CD4-positive, CD25-positive, alpha-beta regulatory T cell (primary cell): ENCODE measurements at regions not wholly inside any gene's neighbourhood (a gene's known extent, or its start where the extent isn't known, plus 50 kb on each side); places are given as distances from the start of the nearest gene placed in this dataset.
A peak's percentile ranks its signal among the peaks of the same experiment; 100 is the strongest.
"Not testable (repeated sequence)": the region's sequence is repeated elsewhere in the genome, so short reads cannot be mapped to it uniquely, and the experiment has no call there.

Source experiments
- ATAC-seq, 2 donors: fragments of 150-1000 bp; cut with Tn5 transposase; one replicate each; pipeline ENCODE4 v1.10.0; 2021; ENCODE audit warnings: low read depth in 2 of 2, moderate number of reproducible peaks in 2 of 2, moderate library complexity in 1 of 2
- DNase-seq, 3 donors: peaks; one replicate each; pipeline versions ENCODE4 v3.0.0 to v3.0.0-alpha.2; 2012 to 2022; ENCODE audit warnings: mixed read lengths in 1 of 3
- H3K27ac ChIP-seq: one replicate; pipeline ENCODE4 v1.7.0; 2013; ENCODE audit warnings: mild to moderate bottlenecking, low read length; ENCODE audit not compliant: insufficient read depth, poor library complexity, severe bottlenecking
- H3K27me3 ChIP-seq: one replicate; pipeline ENCODE4 v1.7.0; 2013; ENCODE audit warnings: low read length; ENCODE audit not compliant: control insufficient read depth, insufficient read depth
- H3K36me3 ChIP-seq: one replicate; pipeline ENCODE4 v1.7.0; 2013; ENCODE audit warnings: mild to moderate bottlenecking, low read length, moderate library complexity; ENCODE audit not compliant: control insufficient read depth, insufficient read depth
- H3K4me1 ChIP-seq: 2 replicates; pipeline ENCODE4 v1.7.0; 2013; ENCODE audit warnings: mild to moderate bottlenecking, low read length; ENCODE audit not compliant: insufficient read depth, control insufficient read depth, poor library complexity, severe bottlenecking
- H3K4me3 ChIP-seq: one replicate; pipeline ENCODE4 v1.7.0; 2013; ENCODE audit warnings: low read depth, mild to moderate bottlenecking, low read length, moderate library complexity
- H3K9me3 ChIP-seq, 2 experiments: 1 replicate in 1 of 2; 2 replicates in 1 of 2; pipeline ENCODE4 v1.7.0; 2013; ENCODE audit warnings: low read length in 2 of 2, mild to moderate bottlenecking in 1 of 2, moderate library complexity in 1 of 2; ENCODE audit not compliant: control insufficient read depth in 2 of 2
- H3K27ac Mint-ChIP-seq, 3 donors: one replicate each; pipeline ENCODE4 v1.8.0; 2020 to 2022; ENCODE audit warnings: mild to moderate bottlenecking in 3 of 3, mixed read lengths in 3 of 3, moderate library complexity in 2 of 3
- H3K27me3 Mint-ChIP-seq: one replicate; pipeline ENCODE4 v1.8.0; 2022; ENCODE audit warnings: mild to moderate bottlenecking, mixed read lengths
- H3K36me3 Mint-ChIP-seq: one replicate; pipeline ENCODE4 v1.8.0; 2020; ENCODE audit warnings: mixed read lengths
- H3K4me1 Mint-ChIP-seq, 4 donors: one replicate each; pipeline ENCODE4 v1.8.0; 2020 to 2022; ENCODE audit warnings: mixed read lengths in 4 of 4, mild to moderate bottlenecking in 1 of 4
- H3K4me3 Mint-ChIP-seq, 4 donors: one replicate each; pipeline ENCODE4 v1.8.0; 2020 to 2022; ENCODE audit warnings: mild to moderate bottlenecking in 4 of 4, mixed read lengths in 4 of 4, moderate library complexity in 3 of 4
- H3K9me3 Mint-ChIP-seq, 7 donors: one replicate each; pipeline ENCODE4 v1.8.0; 2020 to 2022; ENCODE audit warnings: mixed read lengths in 7 of 7, mild to moderate bottlenecking in 3 of 7, moderate library complexity in 2 of 7

GRCh38 chr9:7490317-7491108, 309.1 kb downstream of the DMAC1 start:
- Histone ChIP-seq H3K4me3 (no peak overlapping the region), H3K27ac (no peak overlapping the region), H3K4me1 (no peaks in the 10 kb centered on the region), H3K36me3 (no peaks in the 10 kb centered on the region), H3K27me3 (no peaks in the 10 kb centered on the region), H3K9me3 (no peaks in the 10 kb centered on the region)
- ATAC-seq = no peak
- Mint-ChIP-seq H3K9me3 (peaks cover 0 to 4% (median 0%) of the 10 kb centered on the region in 7 donors), H3K4me3 (no peak overlapping the region), H3K27me3 (peaks cover 5% of the 10 kb centered on the region), H3K4me1 (no peaks in the 10 kb centered on the region), H3K27ac (no peak overlapping the region), H3K36me3 (no peaks in the 10 kb centered on the region)
- DNase-seq = no peak

GRCh38 chr9:7489036-7489435, 310.5 kb downstream of the DMAC1 start:
- H3K9me3 ChIP-seq = no peaks in the 10 kb centered on the region
- H3K27ac Mint-ChIP-seq = no peak overlapping the region
- H3K27ac ChIP-seq = no peak overlapping the region
- DNase-seq (no peak), ATAC-seq (no peak)
- H3K4me3 ChIP-seq = no peak overlapping the region
- no peaks in the 10 kb centered on the region for H3K4me1 Mint-ChIP-seq
- no peaks in the 10 kb centered on the region for H3K36me3 ChIP-seq
- H3K4me3 Mint-ChIP-seq = no peak overlapping the region
- no peaks in the 10 kb centered on the region for H3K36me3 Mint-ChIP-seq
- H3K27me3 Mint-ChIP-seq = peaks cover 5% of the 10 kb centered on the region
- H3K27me3 ChIP-seq = no peaks in the 10 kb centered on the region
- no peaks in the 10 kb centered on the region for H3K4me1 ChIP-seq
- H3K9me3 Mint-ChIP-seq = peaks cover 0 to 4% (median 0%) of the 10 kb centered on the region in 7 donors

GRCh38 chr9:7484014-7484413, 315.6 kb downstream of the DMAC1 start:
- H3K4me1 Mint-ChIP-seq, H3K36me3 ChIP-seq, H3K36me3 Mint-ChIP-seq, H3K4me1 ChIP-seq, H3K27ac ChIP-seq, H3K9me3 Mint-ChIP-seq, H3K4me3 ChIP-seq, ATAC-seq, H3K27me3 Mint-ChIP-seq, DNase-seq, H3K4me3 Mint-ChIP-seq, H3K27ac Mint-ChIP-seq, H3K27me3 ChIP-seq, H3K9me3 ChIP-seq: not testable (repeated sequence)

GRCh38 chr9:7481570-7481969, 318.0 kb downstream of the DMAC1 start:
- H3K36me3 ChIP-seq = no peaks in the 10 kb centered on the region
- H3K27me3 ChIP-seq = no peaks in the 10 kb centered on the region
- no peaks in the 10 kb centered on the region for H3K9me3 ChIP-seq
- no peak overlapping the region for H3K4me3 ChIP-seq
- Mint-ChIP-seq H3K27ac (no peak overlapping the region), H3K9me3 (no peaks in the 10 kb centered on the region), H3K4me3 (no peak overlapping the region), H3K4me1 (no peaks in the 10 kb centered on the region), H3K27me3 (peaks cover 4% of the 10 kb centered on the region), H3K36me3 (no peaks in the 10 kb centered on the region)
- no peak overlapping the region for H3K27ac ChIP-seq
- ATAC-seq (no peak), DNase-seq (no peak)
- H3K4me1 ChIP-seq = no peaks in the 10 kb centered on the region

GRCh38 chr9:7479300-7479699, 320.3 kb downstream of the DMAC1 start:
- no peaks in the 10 kb centered on the region for H3K4me1 ChIP-seq
- no peaks in the 10 kb centered on the region for H3K27me3 ChIP-seq
- no peaks in the 10 kb centered on the region for H3K36me3 Mint-ChIP-seq
- DNase-seq (no peak), ATAC-seq (no peak)
- H3K9me3 ChIP-seq = no peaks in the 10 kb centered on the region
- H3K27me3 Mint-ChIP-seq = peaks cover 4% of the 10 kb centered on the region
- no peak overlapping the region for H3K27ac Mint-ChIP-seq
- H3K4me3 ChIP-seq = no peak overlapping the region
- no peak overlapping the region for H3K4me3 Mint-ChIP-seq
- no peak overlapping the region for H3K27ac ChIP-seq
- no peaks in the 10 kb centered on the region for H3K36me3 ChIP-seq
- no peaks in the 10 kb centered on the region for H3K9me3 Mint-ChIP-seq
- no peaks in the 10 kb centered on the region for H3K4me1 Mint-ChIP-seq

- H3K36me3 Mint-ChIP-seq = no peaks in the 10 kb centered on the region
- H3K36me3 ChIP-seq = no peaks in the 10 kb centered on the region
- no peaks in the 10 kb centered on the region for H3K9me3 Mint-ChIP-seq
- peaks cover 4% of the 10 kb centered on the region for H3K27me3 Mint-ChIP-seq
- H3K27ac Mint-ChIP-seq = no peak overlapping the region
- H3K4me3 Mint-ChIP-seq = no peak overlapping the region
- DNase-seq (no peak), ATAC-seq (no peak)
- no peak overlapping the region for H3K27ac ChIP-seq
- no peaks in the 10 kb centered on the region for H3K4me1 Mint-ChIP-seq
- no peaks in the 10 kb centered on the region for H3K9me3 ChIP-seq
- no peaks in the 10 kb centered on the region for H3K27me3 ChIP-seq
- no peak overlapping the region for H3K4me3 ChIP-seq
- no peaks in the 10 kb centered on the region for H3K4me1 ChIP-seq
These were observed 320.9 kb downstream of the DMAC1 start for GRCh38 chr9:7478646-7479045.

GRCh38 chr9:7467186-7467585, 332.4 kb downstream of the DMAC1 start:
- Mint-ChIP-seq H3K4me3 (peak overlapping the region in 1 of 4 donors; percentile 45), H3K36me3 (no peaks in the 10 kb centered on the region), H3K27me3 (peaks cover 15% of the 10 kb centered on the region), H3K27ac (no peak overlapping the region), H3K9me3 (no peaks in the 10 kb centered on the region), H3K4me1 (no peaks in the 10 kb centered on the region)
- H3K27ac ChIP-seq = no peak overlapping the region
- H3K4me1 ChIP-seq = no peaks in the 10 kb centered on the region
- DNase-seq = no peak
- H3K36me3 ChIP-seq = no peaks in the 10 kb centered on the region
- no peaks in the 10 kb centered on the region for H3K9me3 ChIP-seq
- H3K27me3 ChIP-seq = peaks cover 2% of the 10 kb centered on the region
- no peak overlapping the region for H3K4me3 ChIP-seq
- ATAC-seq = no peak

- H3K4me1 ChIP-seq = no peaks in the 10 kb centered on the region
- Mint-ChIP-seq H3K4me1 (no peaks in the 10 kb centered on the region), H3K27ac (no peak overlapping the region), H3K36me3 (no peaks in the 10 kb centered on the region), H3K4me3 (no peak overlapping the region), H3K27me3 (no peaks in the 10 kb centered on the region), H3K9me3 (peaks cover 0 to 3% (median 0%) of the 10 kb centered on the region in 7 donors)
- ATAC-seq (no peak), DNase-seq (no peak)
- no peaks in the 10 kb centered on the region for H3K9me3 ChIP-seq
- no peak overlapping the region for H3K27ac ChIP-seq
- H3K4me3 ChIP-seq = no peak overlapping the region
- no peaks in the 10 kb centered on the region for H3K27me3 ChIP-seq
- no peaks in the 10 kb centered on the region for H3K36me3 ChIP-seq
These were observed 337.8 kb downstream of the DMAC1 start for GRCh38 chr9:7461791-7462190.
